SK-N-SH (cell line): ENCODE measurements at regions not wholly inside any gene's neighbourhood (a gene's known extent, or its start where the extent isn't known, plus 50 kb on each side); places are given as distances from the start of the nearest gene placed in this dataset.

Experiments used
- GATA2 ChIP-seq: sonication (generic); formaldehyde crosslinking; IDR thresholded peaks from 2 replicates; pipeline ENCODE4 v1.5.0; 2020; ENCODE audit warnings: mild to moderate bottlenecking, missing genetic modification reagents
- SMC3 ChIP-seq: IDR thresholded peaks from 2 replicates; pipeline ENCODE4 v1.6.1; 2012; ENCODE audit warnings: low read depth, low read length, improper control_type of control experiment
- TF ChIP-seq, protein P1 (sequence below): IDR thresholded peaks from 2 replicates; pipeline ENCODE4 v1.4.0; 2012; ENCODE audit warnings: low read depth, borderline replicate concordance

DNA sequence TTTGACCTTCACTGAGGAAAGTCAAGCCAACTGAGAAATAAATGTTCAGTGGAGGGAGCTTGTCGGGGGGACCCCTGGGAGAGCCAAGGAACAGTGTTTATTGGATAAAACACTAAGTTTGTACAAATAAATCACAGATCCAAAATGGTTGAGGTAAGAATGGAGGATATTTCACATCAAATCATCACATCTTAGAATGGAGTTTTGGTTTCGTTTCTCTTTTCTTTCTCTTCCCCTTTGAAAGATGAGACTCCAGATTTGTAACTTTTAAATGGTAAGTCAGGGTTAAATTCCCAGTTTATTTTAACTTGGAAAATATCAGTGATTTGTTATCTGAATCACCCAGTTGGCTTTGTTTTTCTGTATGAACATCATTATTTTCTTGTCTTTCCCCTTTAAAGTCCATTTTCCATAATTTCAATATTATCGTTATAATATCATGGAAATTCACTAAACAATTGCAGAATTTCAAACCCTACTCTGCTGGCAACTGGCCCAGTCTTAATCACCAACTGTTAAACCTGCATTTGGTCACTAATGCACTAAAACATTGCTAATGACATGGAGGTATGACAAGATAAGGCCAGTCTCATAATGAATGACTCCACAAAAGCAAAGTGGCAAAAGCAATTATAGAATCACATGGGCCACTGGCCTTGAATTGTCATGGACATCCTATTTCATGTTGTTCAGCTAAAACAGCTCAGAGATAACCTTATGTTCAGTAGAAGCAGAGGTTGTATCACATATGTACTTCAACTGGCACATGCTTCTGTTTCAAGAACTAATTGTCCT, 295.1 kb downstream of the SHOX2 start:
- peak; percentile 15; the same call in 1 of the 2 replicates for TF ChIP-seq SMC3
- TF ChIP-seq, protein P1, sequence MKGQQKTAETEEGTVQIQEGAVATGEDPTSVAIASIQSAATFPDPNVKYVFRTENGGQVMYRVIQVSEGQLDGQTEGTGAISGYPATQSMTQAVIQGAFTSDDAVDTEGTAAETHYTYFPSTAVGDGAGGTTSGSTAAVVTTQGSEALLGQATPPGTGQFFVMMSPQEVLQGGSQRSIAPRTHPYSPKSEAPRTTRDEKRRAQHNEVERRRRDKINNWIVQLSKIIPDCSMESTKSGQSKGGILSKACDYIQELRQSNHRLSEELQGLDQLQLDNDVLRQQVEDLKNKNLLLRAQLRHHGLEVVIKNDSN, result peak; percentile 64; the same call in 1 of the 2 replicates
- TF ChIP-seq GATA2 (CRISPR knock-in tag), result peak; percentile 99
